ENCODE measurements at regions not wholly inside any gene's neighbourhood (a gene's known extent, or its start where the extent isn't known, plus 50 kb on each side); places are given as distances from the start of the nearest gene placed in this dataset.

DNA sequence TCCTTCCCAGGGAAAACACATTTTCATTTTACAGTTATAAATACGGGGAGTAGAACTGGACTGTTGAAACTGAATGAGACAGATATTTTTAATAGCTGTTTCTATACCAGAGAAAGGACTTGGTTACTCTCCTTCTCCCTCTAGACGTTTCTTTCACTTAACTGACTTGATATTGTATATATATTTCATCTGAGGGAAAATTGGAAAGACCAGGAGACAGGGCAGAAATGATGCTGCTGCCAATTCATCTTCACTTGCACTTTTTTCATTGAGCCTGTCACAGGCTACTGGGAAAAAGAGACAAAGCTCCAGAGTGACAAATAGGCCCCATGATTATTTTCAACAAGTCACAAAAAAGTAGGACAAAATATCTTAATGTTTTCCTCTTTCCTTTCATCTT, 636.0 kb upstream of the TPK1 start:
- TF ChIP-seq SUZ12 (IDR thresholded peaks at IDR 0.05) (no peak), HDGF (IDR thresholded peaks at IDR 0.05; ENCODE audit: borderline replicate concordance) (no peak), CTBP1 (IDR thresholded peaks at IDR 0.05; ENCODE audit: borderline replicate concordance) (no peak), ARNT (IDR thresholded peaks at IDR 0.05) (no peak), NFRKB (IDR thresholded peaks at IDR 0.05) (no peak), TARDBP (IDR thresholded peaks at IDR 0.05) (no peak), ZNF384 (IDR thresholded peaks at IDR 0.05) (no peak), FOXM1 (IDR thresholded peaks at IDR 0.05; ENCODE audit: borderline replicate concordance) (no peak)
